HepG2 (cell line): ENCODE measurements at regions not wholly inside any gene's neighbourhood (a gene's known extent, or its start where the extent isn't known, plus 50 kb on each side); places are given as distances from the start of the nearest gene placed in this dataset.

Source experiments
- ATAC-seq: fragments of 200-7000 bp; cut with Tn5 transposase; 3 replicates; pipeline ENCODE4 v1.9.1; 2020; ENCODE audit warnings: mild to moderate bottlenecking, moderate library complexity
- BruUV-seq: library from RNA; stranded (reverse); fragments of 400-500 nt; replicated peaks from 2 replicates; lab custom pipeline; 2021; lab: Mats Ljungman, UMichigan
- CTCF ChIA-PET: fragments of 300-600 bp; formaldehyde crosslinking; extraction: SDS; loops from one replicate; lab custom pipeline; 2021; ENCODE audit warnings: low total read pairs, inconsistent platforms, low intra/inter-chr PET ratio; lab: Yijun Ruan, JAX
- POLR2A ChIA-PET: fragments of 350-600 bp; sonication (Branson Sonifier 250); formaldehyde crosslinking; loops from one replicate; lab custom pipeline; 2020; ENCODE audit warnings: antibody characterized with exemption, inconsistent platforms; lab: Yijun Ruan, JAX
- DNase-seq: peaks from one replicate; pipeline ENCODE4 v3.0.0-alpha.2; 2015; ENCODE audit warnings: low spot score
- FAIRE-seq: peaks from 3 replicates; lab custom pipeline; 2011; peaks lifted over from hg19 to GRCh38; lab: Jason Lieb, UNC
- H2AFZ ChIP-seq: one replicate; pipeline ENCODE4 v1.6.1; 2011; ENCODE audit warnings: low read length, inconsistent platforms
- H3K27ac ChIP-seq: fragments of 300-600 bp; 3 replicates; pipeline ENCODE4 v1.8.0; 2011; ENCODE audit warnings: mixed run types, mild to moderate bottlenecking, mixed read lengths, low read length, inconsistent platforms; ENCODE audit not compliant: insufficient read depth; ENCODE audit errors: extremely low read length
- H3K27me3 ChIP-seq, 2 experiments: fragments of 200-600 bp in 1 of 2; 2 replicates in 1 of 2; 3 replicates in 1 of 2; pipeline versions ENCODE4 v1.6.0 to v1.8.0; 2011; ENCODE audit warnings: low read length in 2 of 2, mild to moderate bottlenecking in 2 of 2, moderate library complexity in 2 of 2, inconsistent platforms in 1 of 2; ENCODE audit not compliant: insufficient read depth in 2 of 2, control insufficient read depth in 1 of 2
- H3K36me3 ChIP-seq, 2 experiments: fragments of 200-600 bp in 1 of 2; replicated peaks in 1 of 2; 2 replicates in 1 of 2; 3 replicates in 1 of 2; pipeline versions ENCODE4 v1.5.1 to v1.8.0; 2011; ENCODE audit warnings: low read length in 2 of 2, inconsistent platforms in 1 of 2; ENCODE audit not compliant: insufficient read depth in 2 of 2, control insufficient read depth in 1 of 2
- H3K4me1 ChIP-seq: 2 replicates; pipeline ENCODE4 v1.5.1; 2012; ENCODE audit warnings: low read length, inconsistent platforms; ENCODE audit not compliant: insufficient read depth
- H3K4me2 ChIP-seq: 2 replicates; pipeline ENCODE4 v1.6.0; 2011; ENCODE audit warnings: low read depth, low read length, inconsistent platforms
- H3K4me3 ChIP-seq, 3 experiments: fragments of 200-600 bp in 1 of 3; sonication (generic), shearing (Covaris generic) in 1 of 3; replicated peaks in 1 of 3; 2 replicates each; pipeline ENCODE4 v1.5.1; 2011 to 2016; ENCODE audit warnings: low read length in 3 of 3, inconsistent platforms in 2 of 3, low read depth in 2 of 3, mild to moderate bottlenecking in 2 of 3, control low read depth in 1 of 3, mixed read lengths in 1 of 3; ENCODE audit not compliant: insufficient read depth in 1 of 3
- H3K79me2 ChIP-seq: one replicate; pipeline ENCODE4 v1.6.1; 2011; ENCODE audit warnings: low read length, inconsistent platforms; ENCODE audit not compliant: insufficient read depth
- H3K9ac ChIP-seq: 2 replicates; pipeline ENCODE4 v1.6.0; 2011; ENCODE audit warnings: mild to moderate bottlenecking, low read depth, low read length, inconsistent platforms; ENCODE audit not compliant: insufficient read depth
- H3K9me3 ChIP-seq: 2 replicates; pipeline ENCODE4 v1.5.1; 2012; ENCODE audit warnings: mild to moderate bottlenecking, low read length
- H4K20me1 ChIP-seq: 2 replicates; pipeline ENCODE4 v1.6.0; 2011; ENCODE audit warnings: inconsistent platforms, mild to moderate bottlenecking, low read length, moderate library complexity; ENCODE audit not compliant: insufficient read depth
- HES4 ChIP-seq: sonication (generic); formaldehyde crosslinking; IDR thresholded peaks from 2 replicates; pipeline ENCODE4 v1.9.0; 2021; ENCODE audit warnings: mild to moderate bottlenecking, missing genetic modification reagents, borderline replicate concordance
- IKZF1 ChIP-seq: fragments of 450-650 bp; IDR thresholded peaks from 2 replicates; pipeline ENCODE4 v1.7.1; 2016
- KDM4B ChIP-seq: sonication (generic); formaldehyde crosslinking; IDR thresholded peaks from 2 replicates; pipeline ENCODE4 v1.4.0; 2020; ENCODE audit warnings: missing genetic modification reagents
- LCORL ChIP-seq, 2 experiments: fragments of 450-650 bp in 1 of 2; sonication (generic) in 1 of 2; formaldehyde crosslinking in 1 of 2; IDR thresholded peaks; 2 replicates each; pipeline versions ENCODE4 v1.5.0 to v1.6.1; 2017 to 2020; ENCODE audit warnings: antibody characterized with exemption in 1 of 2, missing genetic modification reagents in 1 of 2
- MTF1 ChIP-seq: sonication (generic); formaldehyde crosslinking; IDR thresholded peaks from 2 replicates; pipeline ENCODE4 v1.5.0; 2020; ENCODE audit warnings: missing genetic modification reagents
- NR2F2 ChIP-seq: IDR thresholded peaks from 2 replicates; pipeline ENCODE4 v1.6.1; 2012; ENCODE audit warnings: low read depth, inconsistent platforms, borderline replicate concordance
- SKI ChIP-seq: fragments of 450-650 bp; IDR thresholded peaks from one replicate; pipeline ENCODE4 v1.6.1; 2018; ENCODE audit warnings: mild to moderate bottlenecking; ENCODE audit not compliant: partially characterized antibody
- ZBTB7B ChIP-seq: sonication (generic); formaldehyde crosslinking; IDR thresholded peaks from 2 replicates; pipeline ENCODE4 v1.4.0; 2020; ENCODE audit warnings: missing genetic modification reagents
- ZNF616 ChIP-seq: sonication (generic); formaldehyde crosslinking; IDR thresholded peaks from 2 replicates; pipeline ENCODE4 v1.5.0; 2020; ENCODE audit warnings: low read depth, mild to moderate bottlenecking, missing genetic modification reagents
- ZNF747 ChIP-seq: sonication (generic); formaldehyde crosslinking; IDR thresholded peaks from 2 replicates; pipeline ENCODE4 v1.8.1; 2023; ENCODE audit warnings: missing genetic modification reagents, mild to moderate bottlenecking, borderline replicate concordance
- WGBS: methylation state at CpG from one replicate; pipeline ENCODE4 v1.1.6; 2017; ENCODE audit warnings: low lambda C conversion rate; 5-methylcytosine and 5-hydroxymethylcytosine counted together
- in situ Hi-C: cut with HindIII; loops from 2 replicates; pipeline ENCODE4 v1.10.0; 2017; ENCODE audit warnings: low pct_unique_long_range_greater_than_20kb; ENCODE audit not compliant: extremely low pct_ligation_motif_present
- intact Hi-C: fragments of 100-400 bp; cut with micrococcal nuclease; formaldehyde crosslinking; loops from one replicate; pipeline ENCODE4 v1.10.0; 2022; ENCODE audit not compliant: unreplicated experiment
- TF ChIP-seq, protein P1 (sequence below): sonication (generic); formaldehyde crosslinking; IDR thresholded peaks from 2 replicates; pipeline ENCODE4 v1.8.0; 2022; ENCODE audit warnings: missing genetic modification reagents, mild to moderate bottlenecking, borderline replicate concordance

- no peak overlapping the region for H3K4me3 ChIP-seq
- ChIA-PET POLR2A (no interaction called here), CTCF (no interaction called here)
- TF ChIP-seq NR2F2 (no peak), HES4 (CRISPR knock-in tag) (no peak), IKZF1 (no peak), ZBTB7B (CRISPR knock-in tag) (no peak), ZNF747 (CRISPR knock-in tag) (no peak), ZNF616 (CRISPR knock-in tag) (no peak), LCORL (IDR thresholded peaks at IDR 0.05) (no peak), LCORL (CRISPR knock-in tag; IDR thresholded peaks at IDR 0.05) (no peak), SKI (no peak), KDM4B (no peak), MTF1 (CRISPR knock-in tag) (no peak)
- TF ChIP-seq, protein P1, sequence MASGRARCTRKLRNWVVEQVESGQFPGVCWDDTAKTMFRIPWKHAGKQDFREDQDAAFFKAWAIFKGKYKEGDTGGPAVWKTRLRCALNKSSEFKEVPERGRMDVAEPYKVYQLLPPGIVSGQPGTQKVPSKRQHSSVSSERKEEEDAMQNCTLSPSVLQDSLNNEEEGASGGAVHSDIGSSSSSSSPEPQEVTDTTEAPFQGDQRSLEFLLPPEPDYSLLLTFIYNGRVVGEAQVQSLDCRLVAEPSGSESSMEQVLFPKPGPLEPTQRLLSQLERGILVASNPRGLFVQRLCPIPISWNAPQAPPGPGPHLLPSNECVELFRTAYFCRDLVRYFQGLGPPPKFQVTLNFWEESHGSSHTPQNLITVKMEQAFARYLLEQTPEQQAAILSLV (CRISPR knock-in tag), result no peak
- H3K9me3 ChIP-seq, result no peaks in the 10 kb centered on the region
- DNase-seq (no peak), ATAC-seq (no peak), FAIRE-seq (no peak)
- BruUV-seq, result no TSS peak
- in situ Hi-C loops, result no loop called here
- H2AFZ ChIP-seq, result no peak overlapping the region
- no peaks in the 10 kb centered on the region for H3K27me3 ChIP-seq
- no peaks in the 10 kb centered on the region for H3K79me2 ChIP-seq
- no peaks in the 10 kb centered on the region for H3K36me3 ChIP-seq
- H4K20me1 ChIP-seq, result no peaks in the 10 kb centered on the region
- no peak overlapping the region for H3K9ac ChIP-seq
- intact Hi-C loops, result no loop called here
- H3K27ac ChIP-seq, result no peak overlapping the region
- 35% methylated on average over 6 of the region's 6 CpGs for WGBS
- no peaks in the 10 kb centered on the region for H3K4me1 ChIP-seq
- H3K4me2 ChIP-seq, result no peak overlapping the region
Observed at GRCh38 chr13:80133631-80134261, 207.2 kb downstream of the SPRY2 start.
